ENCODE measurements at regions not wholly inside any gene's neighbourhood (a gene's known extent, or its start where the extent isn't known, plus 50 kb on each side); places are given as distances from the start of the nearest gene placed in this dataset.
"Not testable (repeated sequence)": the region's sequence is repeated elsewhere in the genome, so short reads cannot be mapped to it uniquely, and the experiment has no call there.

- H4K20me1 ChIP-seq (replicated peaks; ENCODE audit: control insufficient read depth, extremely low read depth, insufficient read depth, low read length); H3K9me1 ChIP-seq (replicated peaks; ENCODE audit: control insufficient read depth, extremely low read depth, insufficient read depth, low read length); H3K4me2 ChIP-seq (ENCODE audit: insufficient read depth, low read length); FAIRE-seq; H3K79me2 ChIP-seq (ENCODE audit: control insufficient read depth, insufficient read depth, low read length); dilution Hi-C loops (cut with MboI; ENCODE audit: extremely low pct_ligation_motif_present, low sequenced_read_pairs); H3K36me3 ChIP-seq (ENCODE audit: control insufficient read depth in 2 of 2, extremely low read depth in 1 of 2, insufficient read depth in 2 of 2, low read length in 2 of 2); H3K9ac ChIP-seq (replicated peaks; ENCODE audit: extremely low read depth, insufficient read depth, low read length); H3K4me3 ChIP-seq (replicated peaks in 1 of 3; ENCODE audit: insufficient read depth in 1 of 3, low read depth in 1 of 3, low read length in 3 of 3); H2AFZ ChIP-seq (ENCODE audit: low read depth, low read length); H3K9me3 ChIP-seq (replicated peaks; ENCODE audit: control insufficient read depth, insufficient read depth, low read length); DNase-seq (ENCODE audit: low read depth, low spot score); H3K27me3 ChIP-seq (ENCODE audit: control insufficient read depth in 2 of 2, insufficient read depth in 2 of 2, low read length in 2 of 2); POLR2A ChIA-PET; H3K4me1 ChIP-seq (ENCODE audit: control insufficient read depth, extremely low read depth, insufficient read depth, low read length); H3K27ac ChIP-seq (ENCODE audit: insufficient read depth, low read depth, low read length); intact Hi-C loops (cut with micrococcal nuclease); BruUV-seq (replicated peaks): not testable (repeated sequence)
- CTCF ChIA-PET: interaction anchor here (2.1 kb wide), 1 partner anchor 441 kb away, joined by 8 read pairs; no protein-coding TSS in a partner anchor
Measured at GRCh38 chr7:79739036-79739709, 285.7 kb upstream of the MAGI2 start.

- CTCF ChIA-PET: no interaction called here
- intact Hi-C loops (cut with micrococcal nuclease): no loop called here
- Histone ChIP-seq H3K4me3 (replicated peaks in 1 of 3; ENCODE audit: insufficient read depth in 1 of 3, low read depth in 1 of 3, low read length in 3 of 3) (no peak overlapping the region), H3K9me1 (replicated peaks; ENCODE audit: control insufficient read depth, extremely low read depth, insufficient read depth, low read length) (no peaks in the 10 kb centered on the region), H3K9me3 (replicated peaks; ENCODE audit: control insufficient read depth, insufficient read depth, low read length) (no peaks in the 10 kb centered on the region), H4K20me1 (replicated peaks; ENCODE audit: control insufficient read depth, extremely low read depth, insufficient read depth, low read length) (no peaks in the 10 kb centered on the region), H3K79me2 (ENCODE audit: control insufficient read depth, insufficient read depth, low read length) (no peaks in the 10 kb centered on the region), H3K9ac (replicated peaks; ENCODE audit: extremely low read depth, insufficient read depth, low read length) (no peak overlapping the region), H3K36me3 (ENCODE audit: control insufficient read depth in 2 of 2, extremely low read depth in 1 of 2, insufficient read depth in 2 of 2, low read length in 2 of 2) (no peaks in the 10 kb centered on the region), H3K27me3 (ENCODE audit: control insufficient read depth in 2 of 2, insufficient read depth in 2 of 2, low read length in 2 of 2) (no peaks in the 10 kb centered on the region), H3K4me2 (ENCODE audit: insufficient read depth, low read length) (no peak overlapping the region), H2AFZ (ENCODE audit: low read depth, low read length) (no peak overlapping the region), H3K27ac (ENCODE audit: insufficient read depth, low read depth, low read length) (no peak overlapping the region), H3K4me1 (ENCODE audit: control insufficient read depth, extremely low read depth, insufficient read depth, low read length) (no peaks in the 10 kb centered on the region)
- DNase-seq (ENCODE audit: low read depth, low spot score) (no peak), FAIRE-seq (no peak)
- TF ChIP-seq MAX (IDR thresholded peaks at IDR 0.05; ENCODE audit: insufficient read depth, insufficient read length) (no peak), MYC (IDR thresholded peaks at IDR 0.05; ENCODE audit: low read depth, low read length) (no peak), GATA2 (IDR thresholded peaks at IDR 0.05; ENCODE audit: insufficient read depth, insufficient read length, low read depth, low read length) (no peak), POLR2A (IDR thresholded peaks at IDR 0.05; ENCODE audit: low read depth, low read length) (no peak), JUN (IDR thresholded peaks at IDR 0.05; ENCODE audit: borderline replicate concordance, insufficient read depth, insufficient read length, low read depth) (no peak)
- POLR2A ChIA-PET: no interaction called here
- no TSS peak for BruUV-seq (replicated peaks)
- dilution Hi-C loops (cut with MboI; ENCODE audit: extremely low pct_ligation_motif_present, low sequenced_read_pairs): no loop called here
Measured at GRCh38 chr7:79736418-79736817, 283.0 kb upstream of the MAGI2 start.

Data from endothelial cell of umbilical vein (primary cell).